GM19438 (cell line): ENCODE measurements at regions not wholly inside any gene's neighbourhood (a gene's known extent, or its start where the extent isn't known, plus 50 kb on each side); places are given as distances from the start of the nearest gene placed in this dataset.

Experiments
- ATAC-seq: cut with Tn5 transposase; IDR thresholded peaks from one replicate; pipeline ENCODE4 v1.9.1; 2021; ENCODE audit warnings: low read depth; ENCODE audit not compliant: unreplicated experiment

DNA sequence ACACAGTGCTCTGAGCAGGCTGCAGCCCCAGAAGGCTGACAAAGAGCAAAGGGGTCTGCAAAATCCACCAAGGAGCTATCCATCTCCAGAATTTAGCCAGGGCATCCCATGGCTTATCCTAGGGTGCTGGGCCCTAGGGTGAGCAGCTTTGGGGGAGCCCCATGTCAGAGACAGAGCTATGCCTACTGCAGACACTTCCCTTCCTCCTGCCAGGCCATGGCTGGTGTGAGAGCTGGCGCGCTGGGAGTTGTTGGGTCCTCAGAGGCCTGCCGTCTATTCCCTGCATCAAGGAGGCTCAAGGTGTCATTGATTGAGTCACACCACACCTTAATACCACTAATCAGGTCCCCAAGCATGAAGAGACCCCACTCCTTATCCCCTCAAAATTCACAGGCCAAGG is 85.3 kb upstream of the TP53I11 start:
- ATAC-seq: no peak

DNA sequence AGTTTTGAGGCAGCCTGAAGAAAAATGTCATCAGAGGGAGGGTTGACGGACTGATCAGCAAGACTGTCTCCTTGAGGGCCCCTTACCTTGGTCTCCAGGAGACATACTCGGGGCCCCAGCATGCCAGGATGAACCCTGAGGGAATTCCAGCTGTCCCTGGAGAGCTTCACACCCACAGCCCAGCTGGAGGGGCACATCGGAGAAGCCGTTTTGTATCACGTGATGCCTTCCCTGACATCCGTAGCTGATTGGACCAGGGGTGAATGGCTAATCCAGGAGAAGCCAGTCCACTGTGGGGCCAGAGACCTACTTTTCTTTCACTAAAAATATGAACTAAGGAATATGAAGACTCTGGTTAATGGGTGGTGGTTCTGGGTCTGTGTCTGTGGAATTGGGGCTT is 86.0 kb upstream of the TP53I11 start:
- no peak for ATAC-seq

DNA sequence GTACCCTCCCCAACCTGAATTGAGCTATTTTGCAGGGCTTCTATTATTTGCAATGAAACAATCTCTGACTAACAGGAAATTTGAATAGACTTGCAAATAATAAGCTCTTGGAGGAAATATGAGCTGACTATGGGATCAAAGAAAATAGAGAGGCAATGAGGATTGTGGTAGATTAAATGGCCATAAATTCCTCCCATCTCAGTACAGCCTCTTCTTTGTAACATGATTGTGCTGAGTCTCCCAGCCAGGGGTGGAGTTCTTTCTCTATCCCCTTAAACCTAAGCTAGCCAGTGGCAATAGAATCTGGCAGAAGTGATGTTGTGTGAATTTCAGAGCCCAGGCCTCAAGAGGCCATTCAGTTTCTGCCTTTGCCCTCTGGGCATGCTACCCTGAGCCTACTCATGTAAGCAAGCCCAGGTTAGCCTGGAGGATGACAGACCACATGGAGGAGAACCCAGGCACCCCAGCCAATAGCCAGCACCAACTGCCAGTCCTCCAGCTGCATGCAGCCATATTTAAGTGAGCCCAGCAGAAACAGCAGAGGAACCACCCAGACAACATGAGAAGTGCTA is 86.8 kb upstream of the TP53I11 start:
- no peak for ATAC-seq

DNA sequence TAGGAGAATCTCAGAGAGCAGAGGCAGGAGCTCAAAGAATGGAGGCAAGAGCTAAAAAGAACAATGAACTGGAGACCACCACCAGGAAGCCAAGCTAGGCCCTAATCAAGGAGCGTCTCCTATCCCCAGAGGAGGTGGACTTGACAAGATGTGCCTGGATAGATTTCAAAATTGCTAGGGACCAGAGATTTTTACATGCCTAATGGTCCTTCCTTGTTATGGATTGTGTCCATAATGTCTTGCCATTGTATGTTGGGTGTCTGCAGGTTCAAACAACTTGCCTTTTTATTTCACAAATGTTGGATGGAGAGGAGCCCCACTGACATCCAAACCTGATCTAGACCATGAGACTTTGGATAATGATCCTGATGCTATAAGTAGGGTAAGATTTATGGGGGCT is 88.2 kb upstream of the TP53I11 start:
- ATAC-seq: no peak

DNA sequence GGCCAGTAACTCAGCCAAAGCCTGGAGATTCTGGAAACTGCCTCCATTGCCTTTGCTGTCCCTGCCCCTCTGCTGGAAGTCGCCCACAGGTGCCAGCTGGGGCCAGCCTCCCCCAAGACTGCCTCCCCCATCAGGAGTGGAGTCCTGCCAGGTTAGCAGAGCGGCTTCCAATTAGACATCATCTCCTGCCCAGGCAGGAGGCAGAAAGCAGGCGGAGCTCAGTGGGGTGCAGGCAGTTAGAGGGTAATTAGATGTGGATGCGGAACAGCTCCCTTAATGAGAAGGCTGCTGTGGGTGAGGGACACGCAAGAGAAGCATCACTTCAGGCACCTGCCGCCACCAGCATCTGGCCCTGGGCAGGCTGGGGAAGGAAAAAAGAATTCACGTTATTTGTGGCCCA is 90.9 kb upstream of the TP53I11 start:
- ATAC-seq: no peak

DNA sequence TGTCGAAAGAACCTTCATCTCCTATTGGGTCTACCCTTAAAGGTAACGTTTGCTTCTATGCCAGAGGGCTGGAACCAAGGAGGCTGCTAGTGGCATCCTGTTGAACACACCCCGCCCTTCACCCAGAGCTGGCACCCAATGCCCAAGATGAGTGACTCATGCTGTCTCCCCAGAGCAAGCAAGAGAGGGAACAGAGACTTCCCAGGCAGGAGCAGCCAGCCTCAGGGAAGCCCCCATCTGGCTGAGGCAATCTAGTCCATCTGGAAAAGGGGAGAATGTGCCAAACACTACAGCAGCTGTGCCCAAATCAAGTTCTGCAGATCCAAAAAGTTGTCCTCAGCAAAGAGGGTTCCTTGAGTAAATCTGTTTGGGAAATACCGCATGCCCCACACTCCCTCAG is 91.9 kb upstream of the TP53I11 start:
- ATAC-seq: no peak

DNA sequence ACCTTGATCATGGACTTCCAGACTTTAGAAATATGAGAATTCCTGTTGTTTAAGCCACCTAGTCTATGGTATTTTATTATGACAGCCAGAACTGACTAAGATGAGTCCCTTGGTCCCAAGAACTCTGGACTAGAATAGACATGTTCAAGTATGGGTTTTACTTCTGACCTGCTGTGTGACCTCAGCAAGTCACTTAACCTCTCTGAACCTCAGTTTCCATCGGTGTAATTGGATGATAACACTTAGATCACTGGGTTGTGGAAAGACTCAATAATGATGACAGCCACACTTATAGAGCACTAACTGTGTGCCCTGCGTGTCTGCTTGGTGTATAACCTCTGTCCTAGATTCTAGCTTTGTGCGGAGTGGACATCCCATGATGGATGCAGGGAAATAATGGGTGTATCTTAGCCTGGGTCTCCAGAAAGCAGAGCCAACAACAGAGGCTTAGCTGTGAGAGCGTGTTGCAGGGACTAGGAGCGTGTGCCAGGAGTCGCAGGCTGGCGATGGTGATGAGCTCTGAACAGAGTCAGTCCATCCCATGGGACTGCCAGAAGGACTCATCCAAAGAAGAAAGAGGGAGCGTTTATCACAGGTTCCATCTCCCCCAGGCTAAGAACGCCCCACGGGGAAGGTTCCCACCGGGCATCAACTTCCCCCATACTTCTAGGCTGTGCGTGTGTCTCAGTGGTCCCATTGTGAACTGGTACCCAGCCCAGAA is 93.2 kb upstream of the TP53I11 start:
- no peak for ATAC-seq

DNA sequence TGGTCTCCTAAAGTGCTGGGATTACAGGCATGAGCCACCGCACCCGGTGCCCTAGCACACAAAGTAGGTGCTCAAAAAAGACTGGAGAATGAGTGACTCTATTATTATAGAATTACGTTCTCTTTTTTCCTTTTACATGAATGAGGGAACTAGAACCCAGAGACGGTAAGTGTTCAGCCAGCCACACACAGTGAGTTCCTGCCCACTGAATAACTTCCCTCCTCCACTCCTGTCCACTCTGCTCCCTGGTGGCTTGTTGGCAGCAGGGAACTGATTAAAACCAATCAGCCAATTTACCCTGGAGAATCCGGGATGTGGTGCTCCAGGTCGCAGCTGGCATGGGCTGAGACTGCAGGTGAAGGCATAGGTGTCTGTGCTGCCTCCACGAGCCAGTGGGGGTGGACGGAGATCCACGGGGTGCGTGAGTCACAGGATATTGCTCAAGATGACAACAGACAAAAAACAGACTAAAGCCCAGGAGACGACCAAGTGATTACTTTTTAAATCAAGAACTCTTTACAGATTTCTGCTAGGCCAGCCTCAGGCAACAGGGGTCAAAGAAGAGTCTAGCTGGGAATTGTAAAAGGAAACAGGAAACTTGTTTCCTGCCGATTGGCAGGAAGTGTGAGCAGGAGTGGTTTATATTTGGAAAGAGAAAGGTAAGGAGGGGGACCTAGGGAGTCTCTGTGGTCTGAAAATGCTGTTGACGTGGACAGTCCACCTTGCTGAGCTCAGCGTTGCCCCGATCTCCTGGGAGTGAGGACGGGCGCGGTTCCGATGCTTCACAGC is 95.2 kb upstream of the TP53I11 start:
- no peak for ATAC-seq

DNA sequence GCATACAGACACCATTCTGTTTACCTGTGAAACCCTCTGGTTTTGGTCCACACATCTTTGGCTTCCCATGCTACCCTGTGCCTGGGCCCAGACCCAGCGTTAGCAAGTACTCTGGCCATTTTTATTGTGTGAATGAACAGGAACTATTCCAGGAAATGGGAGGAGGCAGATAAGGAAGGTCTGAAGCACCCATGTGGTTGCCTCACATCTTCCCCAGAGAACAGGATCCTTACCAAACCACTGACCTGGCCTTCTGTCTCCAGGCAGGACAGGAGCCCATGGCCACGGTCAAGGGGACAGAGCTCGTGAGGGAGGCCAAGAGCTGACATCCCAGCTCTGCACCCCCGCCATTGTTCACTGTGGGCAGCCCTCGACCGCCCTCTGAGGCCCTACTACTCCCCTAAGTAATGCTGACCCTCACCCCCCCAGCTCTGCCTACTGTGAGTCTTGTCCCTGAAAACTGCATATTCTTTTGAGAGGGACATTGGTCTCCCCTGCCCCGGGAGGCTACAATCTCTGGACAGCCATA is 97.7 kb upstream of the TP53I11 start:
- no peak for ATAC-seq

DNA sequence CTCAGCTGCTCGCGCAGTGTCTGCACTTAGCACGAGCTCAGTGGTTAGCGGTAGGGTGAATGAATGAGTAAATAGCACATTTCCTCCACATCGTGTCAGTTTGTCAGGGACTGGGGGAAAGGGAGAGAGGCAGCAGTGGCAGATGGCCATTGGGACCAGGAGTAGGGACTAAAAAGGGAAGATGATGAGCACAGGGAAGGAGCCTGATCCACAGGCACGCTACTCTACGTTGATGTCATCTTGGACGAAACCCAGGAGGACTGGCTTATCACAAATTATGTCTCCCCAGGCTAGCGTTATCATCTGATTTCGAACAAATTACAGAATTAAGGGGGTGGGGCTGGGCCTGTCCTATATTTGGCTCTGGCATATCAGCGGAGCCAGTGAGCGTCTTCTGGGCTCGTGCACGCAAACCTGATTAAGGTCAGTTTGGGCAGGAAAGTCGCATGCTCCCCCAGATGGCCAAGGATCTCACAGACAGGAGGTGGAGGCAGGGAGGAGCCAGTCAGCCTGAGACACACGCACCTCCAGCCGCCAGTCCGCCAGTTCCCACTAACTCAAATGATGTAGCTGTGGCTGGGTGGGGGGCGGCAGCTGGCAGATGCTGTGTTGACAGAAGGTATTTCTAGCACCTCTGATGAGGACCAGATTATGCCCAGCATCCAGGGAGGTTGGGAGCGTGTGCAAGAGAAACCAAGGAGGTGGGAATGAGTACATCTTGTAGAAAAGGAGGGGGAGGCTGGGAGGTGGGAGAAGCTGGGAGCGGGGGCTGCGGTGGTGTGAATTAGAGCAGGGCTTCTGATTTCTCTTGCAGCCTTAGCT is 97.4 kb upstream of the PRDM11 start:
- no peak for ATAC-seq

DNA sequence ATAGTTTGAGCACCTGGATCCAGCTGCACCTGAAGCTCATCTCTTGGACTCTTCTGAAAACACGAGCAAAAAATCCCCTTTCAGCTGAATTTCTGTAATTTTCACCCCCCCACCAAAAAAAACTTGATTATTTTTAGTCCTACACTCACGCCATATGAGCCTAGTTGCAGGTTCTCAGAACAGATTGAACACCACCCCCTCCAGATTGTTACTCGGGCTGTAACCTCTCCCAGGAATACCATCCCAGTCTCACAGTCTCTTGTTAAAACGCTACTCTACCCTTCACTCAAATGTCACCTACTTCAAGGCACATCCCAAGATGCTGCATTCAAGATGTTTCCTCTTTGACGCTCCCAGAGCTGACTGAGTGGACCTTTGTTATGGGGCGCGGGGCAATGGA is 96.3 kb upstream of the PRDM11 start:
- ATAC-seq: no peak

DNA sequence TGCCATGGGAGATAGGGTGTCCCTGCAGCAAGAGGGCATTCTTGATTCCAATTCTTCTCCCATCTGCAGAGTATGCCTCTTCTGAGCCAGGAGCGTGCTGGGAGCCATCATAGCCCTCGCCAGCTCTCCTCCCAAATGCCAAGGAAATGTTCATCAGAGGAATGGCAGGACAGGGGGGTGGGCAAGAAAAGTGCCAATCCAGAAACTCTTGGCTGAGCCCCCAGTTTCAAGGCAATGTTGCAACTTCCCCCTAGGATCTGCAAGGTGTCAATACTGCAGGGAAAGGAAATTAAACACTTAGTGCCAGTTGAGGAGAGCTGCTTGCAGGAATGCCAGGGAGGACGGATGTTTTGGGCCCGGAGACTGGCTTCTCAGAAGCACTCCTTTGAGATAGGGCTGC is 94.8 kb upstream of the PRDM11 start:
- no peak for ATAC-seq

DNA sequence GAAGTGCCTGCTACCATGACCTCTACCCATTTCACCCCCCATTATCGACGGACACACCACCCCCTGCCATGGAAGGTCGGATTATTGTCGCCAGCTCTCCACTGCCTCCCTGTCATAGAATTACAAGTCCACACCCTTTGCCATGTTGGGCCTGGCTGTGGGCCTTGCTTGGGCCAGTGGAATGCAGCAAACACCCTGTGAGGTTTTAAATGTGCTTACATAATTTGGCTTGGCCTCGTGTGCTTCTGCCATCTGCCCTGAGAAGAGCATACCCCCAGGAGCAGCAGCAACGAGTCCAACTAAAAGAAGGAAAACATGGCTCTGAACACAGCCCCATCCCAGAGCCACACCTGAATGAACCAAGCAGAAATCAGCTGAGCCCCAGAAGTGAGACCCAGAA is 94.1 kb upstream of the PRDM11 start:
- no peak for ATAC-seq

DNA sequence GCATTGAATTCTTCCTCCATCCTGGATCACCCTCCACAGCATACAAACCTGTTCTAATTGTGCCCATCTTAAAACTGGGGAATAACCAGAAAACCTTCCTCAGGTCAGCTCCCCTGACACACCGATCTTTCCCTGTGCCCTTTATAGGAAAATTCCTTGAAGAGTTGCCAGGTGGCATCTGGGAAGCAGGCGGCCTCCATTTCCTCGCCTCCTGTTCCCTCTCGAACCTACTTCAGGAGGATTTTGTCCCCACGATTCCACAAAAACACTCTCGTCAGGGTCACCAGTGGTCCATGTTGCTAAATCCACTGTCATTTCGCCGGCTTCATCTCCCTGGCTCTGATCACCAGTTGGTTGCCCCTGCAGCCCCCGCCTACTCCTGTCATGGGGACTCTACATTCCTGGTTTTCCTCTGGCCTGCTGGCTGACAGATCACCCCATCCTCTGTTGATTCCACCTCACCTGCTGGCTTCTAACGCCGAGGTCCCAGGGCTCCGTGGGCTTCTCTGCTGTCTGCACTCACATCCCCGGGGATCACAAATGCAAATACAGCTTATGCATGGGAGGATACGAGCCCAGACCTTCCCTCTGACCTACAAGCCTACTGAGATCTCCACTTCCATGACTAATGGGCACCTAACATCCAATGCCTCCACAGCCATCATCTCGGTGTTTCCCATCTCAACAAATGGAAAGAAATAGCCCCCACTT is 92.5 kb upstream of the PRDM11 start:
- no peak for ATAC-seq

DNA sequence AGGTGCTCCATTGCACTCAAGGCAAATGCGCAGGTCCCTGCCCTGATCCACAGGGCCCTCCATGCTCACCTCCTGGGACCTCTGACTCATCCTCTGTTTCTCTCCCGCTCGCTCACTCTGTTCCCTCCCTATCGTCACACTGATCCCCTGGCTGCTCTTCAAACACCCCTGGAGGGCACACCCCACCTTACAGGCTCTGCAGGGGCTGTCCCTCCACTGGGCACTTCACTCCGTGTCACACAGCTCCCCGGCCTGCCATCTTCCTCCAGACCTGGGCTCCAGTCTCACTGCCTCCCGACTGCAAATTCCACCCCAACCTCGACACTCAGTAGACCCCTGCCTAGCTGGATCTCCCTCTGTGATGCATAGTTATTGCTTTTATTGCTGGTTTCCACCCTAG is 91.5 kb upstream of the PRDM11 start:
- ATAC-seq: no peak

DNA sequence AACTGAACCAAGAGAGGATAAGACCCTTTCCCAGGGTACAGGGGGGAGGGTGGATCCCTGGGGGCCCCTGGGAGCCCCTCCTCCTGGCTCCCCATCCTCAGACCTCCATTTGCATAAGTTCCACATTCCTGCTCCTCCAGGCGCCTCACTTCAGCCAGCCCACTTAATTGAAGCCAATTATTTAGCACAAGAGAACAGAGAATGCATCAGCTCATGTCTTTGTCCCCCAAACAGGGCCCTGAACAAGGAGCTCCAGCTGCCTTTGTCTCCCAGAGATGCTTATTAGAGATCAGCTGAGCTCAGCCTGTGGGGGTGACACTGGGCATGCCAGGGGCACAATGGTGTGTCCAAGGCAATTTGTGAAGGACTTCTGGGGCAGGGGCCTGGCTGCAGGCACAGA is 89.9 kb upstream of the PRDM11 start:
- no peak for ATAC-seq

DNA sequence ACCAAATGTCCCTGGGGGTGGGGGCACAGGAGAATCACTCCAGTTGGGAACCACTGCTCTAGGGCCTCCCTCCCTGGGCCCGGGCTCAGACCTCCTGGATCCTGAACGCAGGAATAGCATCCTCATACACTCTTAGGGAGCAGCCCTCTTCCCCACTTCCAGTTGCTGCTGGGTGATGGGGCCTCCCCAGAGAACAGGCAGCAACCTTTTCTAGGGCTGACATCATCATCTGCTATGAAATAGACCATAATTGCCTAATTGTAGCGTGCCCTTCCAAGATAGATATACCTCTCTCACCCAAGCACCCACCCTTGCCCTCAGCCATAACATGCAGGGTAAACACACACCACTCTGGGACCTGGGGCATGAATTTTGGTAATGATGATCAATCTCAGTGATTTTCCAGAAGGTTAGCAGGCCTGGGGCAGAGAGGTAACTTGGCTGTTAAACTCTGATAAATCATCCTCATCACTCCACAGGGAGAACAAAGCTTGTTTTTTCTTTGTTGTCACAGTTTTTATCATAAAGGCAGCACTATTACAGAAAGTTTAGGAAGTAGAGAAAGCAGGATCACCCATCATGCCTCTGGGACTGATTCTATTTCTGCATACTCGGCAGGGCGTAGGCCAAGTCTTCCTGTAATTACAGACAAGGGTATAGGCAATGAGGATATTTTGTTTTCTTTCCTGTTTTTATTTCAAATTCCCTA is 88.3 kb upstream of the PRDM11 start:
- ATAC-seq: no peak

DNA sequence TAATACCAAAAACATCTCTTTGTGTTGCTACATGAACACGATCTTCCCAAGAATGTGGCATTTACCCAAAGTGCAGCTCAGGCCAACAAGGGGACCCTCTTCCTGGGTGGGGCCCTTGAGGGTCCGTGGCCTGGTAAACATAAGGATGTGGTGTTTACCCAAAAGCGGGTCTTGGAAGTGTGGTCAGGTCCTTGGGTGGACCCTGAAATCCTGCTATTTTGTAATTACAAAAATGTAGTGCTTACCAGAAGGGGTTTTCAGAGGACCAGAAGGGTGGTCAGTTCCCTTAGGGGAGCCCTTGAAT is 87.8 kb upstream of the PRDM11 start:
- ATAC-seq: no peak

DNA sequence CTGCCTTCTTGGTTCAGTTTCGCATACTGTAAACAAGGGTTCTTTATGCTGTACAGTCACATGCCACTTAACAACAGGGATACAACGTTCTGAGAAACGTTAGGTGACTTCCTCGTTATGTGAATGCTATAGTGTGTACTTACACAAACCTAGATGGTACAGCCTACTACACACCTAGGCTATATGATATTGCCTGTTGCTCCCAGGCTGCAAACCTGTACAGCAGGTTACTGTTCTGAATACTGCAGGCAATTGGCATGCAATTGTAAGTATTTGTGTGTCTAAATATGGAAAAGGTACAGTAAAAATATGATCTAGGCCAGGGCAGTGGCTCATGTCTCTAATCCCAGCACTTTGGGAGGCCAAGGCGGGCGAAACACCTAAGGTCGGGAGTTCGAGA is 85.7 kb upstream of the PRDM11 start:
- no peak for ATAC-seq

DNA sequence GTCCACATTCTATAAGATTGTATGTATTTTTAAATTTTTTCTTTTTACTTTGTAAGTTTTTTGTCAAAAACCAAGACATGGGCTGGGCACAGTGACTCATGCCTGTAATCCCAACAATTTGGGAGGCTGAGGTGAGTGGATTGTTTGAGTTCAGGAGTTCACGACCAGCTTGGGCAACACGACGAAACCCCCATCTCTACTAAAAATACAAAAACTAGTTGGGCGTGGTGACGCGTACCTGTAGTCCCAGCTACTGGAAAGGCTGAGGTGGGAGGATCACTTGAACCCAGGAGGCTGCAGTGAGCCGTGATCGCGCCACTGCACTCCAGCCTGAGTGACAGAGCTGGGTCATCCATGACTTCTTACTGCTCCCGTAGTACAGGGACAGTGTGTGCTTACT is 84.8 kb upstream of the PRDM11 start:
- no peak for ATAC-seq
